Astrocyte of the cerebellum (primary cell): ENCODE measurements at regions not wholly inside any gene's neighbourhood (a gene's known extent, or its start where the extent isn't known, plus 50 kb on each side); places are given as distances from the start of the nearest gene placed in this dataset.

Source experiments
- DNase-seq: peaks from one replicate; pipeline ENCODE4 v3.0.0-alpha.2; 2011; ENCODE audit warnings: low read depth
- H3K4me3 ChIP-seq: 2 replicates; pipeline ENCODE4 v1.5.1; 2011; ENCODE audit warnings: mild to moderate bottlenecking, low read depth, low read length, moderate library complexity
- CTCF ChIP-seq: IDR thresholded peaks from 2 replicates; pipeline ENCODE4 v1.5.1; 2012; ENCODE audit warnings: low read length, low read depth, moderate library complexity, mild to moderate bottlenecking; ENCODE audit errors: missing control alignments
- in situ Hi-C: cut with HindIII; loops from 2 replicates; pipeline ENCODE4 v1.10.0; 2017; ENCODE audit warnings: low sequenced_read_pairs

GRCh38 chr11:70853770-70854108 is 398.6 kb downstream of the SHANK2 start:
- no peak for TF ChIP-seq CTCF
- in situ Hi-C loops: no loop called here
- no peak for DNase-seq
- no peak overlapping the region for H3K4me3 ChIP-seq

GRCh38 chr11:70854201-70854600 is 398.2 kb downstream of the SHANK2 start:
- no peak overlapping the region for H3K4me3 ChIP-seq
- DNase-seq: no peak
- in situ Hi-C loops: no loop called here
- TF ChIP-seq CTCF: no peak

GRCh38 chr11:70854901-70855556 is 397.3 kb downstream of the SHANK2 start:
- no peak for TF ChIP-seq CTCF
- in situ Hi-C loops: no loop called here
- H3K4me3 ChIP-seq: no peak overlapping the region
- no peak for DNase-seq

- in situ Hi-C loops: no loop called here
- no peak overlapping the region for H3K4me3 ChIP-seq
- TF ChIP-seq CTCF: no peak
- DNase-seq: no peak
Observed at GRCh38 chr11:70857894-70858293, 394.5 kb downstream of the SHANK2 start.

GRCh38 chr11:70859180-70859579 is 393.2 kb downstream of the SHANK2 start:
- DNase-seq: no peak
- TF ChIP-seq CTCF: no peak
- H3K4me3 ChIP-seq: no peak overlapping the region
- in situ Hi-C loops: no loop called here

GRCh38 chr11:70860888-70861287 is 391.5 kb downstream of the SHANK2 start:
- no peak for DNase-seq
- no peak for TF ChIP-seq CTCF
- in situ Hi-C loops: no loop called here
- H3K4me3 ChIP-seq: no peak overlapping the region
